Fibroblast of lung (primary cell): ENCODE measurements at regions not wholly inside any gene's neighbourhood (a gene's known extent, or its start where the extent isn't known, plus 50 kb on each side); places are given as distances from the start of the nearest gene placed in this dataset.

Source experiments
- DNase-seq, 2 donors: peaks; one replicate each; pipeline versions ENCODE4 v3.0.0 to v3.0.0-alpha.2; 2010; ENCODE audit warnings: low read depth in 2 of 2
- H2AFZ ChIP-seq: 2 replicates; pipeline ENCODE4 v1.5.1; 2012; ENCODE audit warnings: low read length, control low read depth, inconsistent platforms
- H3K27ac ChIP-seq: 2 replicates; pipeline ENCODE4 v1.5.1; 2011; ENCODE audit warnings: low read length, control low read depth; ENCODE audit not compliant: insufficient read depth
- H3K27me3 ChIP-seq: 2 replicates; pipeline ENCODE4 v1.5.1; 2011; ENCODE audit warnings: mild to moderate bottlenecking, low read length; ENCODE audit not compliant: control insufficient read depth, insufficient read depth
- H3K36me3 ChIP-seq: 2 replicates; pipeline ENCODE4 v1.5.1; 2011; ENCODE audit warnings: low read length; ENCODE audit not compliant: control insufficient read depth, insufficient read depth
- H3K4me1 ChIP-seq: 2 replicates; pipeline ENCODE4 v1.5.1; 2011; ENCODE audit warnings: low read length; ENCODE audit not compliant: control insufficient read depth, insufficient read depth; ENCODE audit errors: extremely low read depth
- H3K4me2 ChIP-seq: 2 replicates; pipeline ENCODE4 v1.5.1; 2011; ENCODE audit warnings: low read length, control low read depth; ENCODE audit not compliant: insufficient read depth; ENCODE audit errors: extremely low read depth
- H3K4me3 ChIP-seq, 4 experiments: fragments of 200-600 bp in 1 of 4; sonication (generic) in 1 of 4; replicated peaks in 1 of 4; 2 replicates each; pipeline ENCODE4 v1.5.1; 2011 to 2016; ENCODE audit warnings: low read length in 4 of 4, low read depth in 3 of 4, mild to moderate bottlenecking in 3 of 4, control low read depth in 2 of 4, inconsistent platforms in 1 of 4, mixed read lengths in 1 of 4; ENCODE audit not compliant: insufficient read depth in 1 of 4; ENCODE audit errors: control extremely low read depth in 1 of 4
- H3K79me2 ChIP-seq: 2 replicates; pipeline ENCODE4 v1.5.1; 2012; ENCODE audit warnings: mild to moderate bottlenecking, low read length, inconsistent platforms; ENCODE audit not compliant: control insufficient read depth, insufficient read depth
- H3K9ac ChIP-seq: 2 replicates; pipeline ENCODE4 v1.5.1; 2011; ENCODE audit warnings: mild to moderate bottlenecking, low read length, control low read depth; ENCODE audit not compliant: insufficient read depth
- H3K9me3 ChIP-seq: 2 replicates; pipeline ENCODE4 v1.5.1; 2012; ENCODE audit warnings: low read depth, low read length; ENCODE audit not compliant: control insufficient read depth, insufficient read depth
- H4K20me1 ChIP-seq: 2 replicates; pipeline ENCODE4 v1.5.1; 2011; ENCODE audit warnings: low read length; ENCODE audit not compliant: control insufficient read depth, insufficient read depth; ENCODE audit errors: extremely low read depth
- CTCF ChIP-seq, 2 donors: IDR thresholded peaks in 1 of 2; conservative IDR thresholded peaks in 1 of 2; 1 replicate in 1 of 2; 2 replicates in 1 of 2; pipeline ENCODE4 v1.5.1; 2011 to 2012; ENCODE audit warnings: low read length in 2 of 2, control low read depth in 1 of 2, inconsistent platforms in 1 of 2, low read depth in 1 of 2, mild to moderate bottlenecking in 1 of 2
- EZH2 ChIP-seq: IDR thresholded peaks from 2 replicates; pipeline ENCODE4 v1.5.1; 2012; ENCODE audit warnings: low read length, control low read depth, mild to moderate bottlenecking; ENCODE audit errors: missing control alignments

DNA sequence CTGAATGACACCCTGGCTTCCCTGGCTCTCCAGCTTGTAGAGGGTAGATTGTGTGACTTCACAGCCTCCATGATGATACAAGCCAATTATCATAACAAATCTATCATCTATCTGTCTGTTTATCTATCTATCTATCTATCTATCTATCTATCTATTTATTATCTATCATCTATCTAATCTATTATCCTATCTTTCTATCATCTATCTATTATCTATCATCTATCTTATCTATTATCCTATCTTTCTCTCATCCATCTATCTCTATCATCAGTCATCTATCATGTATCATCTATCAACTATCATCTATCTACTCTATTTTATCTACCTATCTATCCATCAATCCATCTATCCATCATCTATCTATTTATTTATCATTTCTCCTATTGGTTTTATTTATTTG, 361.8 kb downstream of the RNF144A start:
- no peaks in the 10 kb centered on the region for H3K4me1 ChIP-seq
- no peak for DNase-seq
- TF ChIP-seq EZH2 = no peak
- no peak for TF ChIP-seq CTCF (conservative IDR thresholded peaks at IDR 0.05 in 1 of 2, IDR thresholded peaks at IDR 0.05 in 1 of 2; ENCODE audit: low read depth in 1 of 2, low read length in 2 of 2)

GRCh38 chr2:7279421-7279949, 362.3 kb downstream of the RNF144A start:
- H3K79me2 ChIP-seq = no peaks in the 10 kb centered on the region
- H2AFZ ChIP-seq = no peak overlapping the region
- no peak for DNase-seq
- TF ChIP-seq CTCF (conservative IDR thresholded peaks at IDR 0.05 in 1 of 2, IDR thresholded peaks at IDR 0.05 in 1 of 2; ENCODE audit: low read depth in 1 of 2, low read length in 2 of 2) = no peak
- no peak for TF ChIP-seq EZH2
- no peak overlapping the region for H3K4me3 ChIP-seq
- no peaks in the 10 kb centered on the region for H3K4me1 ChIP-seq
- H3K27me3 ChIP-seq = no peaks in the 10 kb centered on the region
- no peak overlapping the region for H3K27ac ChIP-seq
- no peak overlapping the region for H3K4me2 ChIP-seq
- no peaks in the 10 kb centered on the region for H3K36me3 ChIP-seq
- H3K9ac ChIP-seq = no peak overlapping the region
- H4K20me1 ChIP-seq = no peaks in the 10 kb centered on the region
- no peaks in the 10 kb centered on the region for H3K9me3 ChIP-seq

More for the DNA sequence above, 361.8 kb downstream of the RNF144A start:
- Histone ChIP-seq H3K27me3 (no peaks in the 10 kb centered on the region), H3K4me3 (no peak overlapping the region), H3K9ac (no peak overlapping the region), H3K36me3 (no peaks in the 10 kb centered on the region), H3K4me2 (no peak overlapping the region), H3K9me3 (no peaks in the 10 kb centered on the region), H3K79me2 (no peaks in the 10 kb centered on the region), H3K27ac (no peak overlapping the region), H4K20me1 (no peaks in the 10 kb centered on the region), H2AFZ (no peak overlapping the region)

DNA sequence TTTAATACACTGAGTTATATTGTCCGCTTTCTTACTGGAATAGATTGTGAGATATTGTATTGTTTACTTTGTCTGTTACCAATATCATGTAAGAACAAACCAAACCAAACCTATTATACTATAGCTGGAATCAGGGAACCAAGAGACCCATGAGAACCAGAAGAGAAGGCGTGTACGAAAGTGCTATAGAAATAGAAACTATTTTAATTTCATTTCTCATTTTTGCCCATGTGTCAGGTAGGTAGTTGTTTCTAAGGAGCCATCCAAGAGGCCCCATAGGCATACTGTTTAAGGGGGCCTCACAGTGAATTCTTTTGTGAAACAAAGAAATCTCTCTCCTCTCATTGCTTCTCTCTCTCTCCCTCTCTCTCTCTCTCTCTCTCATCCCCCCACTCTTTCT, 363.6 kb downstream of the RNF144A start:
- no peak overlapping the region for H2AFZ ChIP-seq
- H3K4me3 ChIP-seq = no peak overlapping the region
- H3K9ac ChIP-seq = no peak overlapping the region
- no peaks in the 10 kb centered on the region for H3K4me1 ChIP-seq
- H3K79me2 ChIP-seq = no peaks in the 10 kb centered on the region
- no peaks in the 10 kb centered on the region for H3K9me3 ChIP-seq
- H3K27me3 ChIP-seq = no peaks in the 10 kb centered on the region
- no peak overlapping the region for H3K4me2 ChIP-seq
- no peaks in the 10 kb centered on the region for H3K36me3 ChIP-seq
- DNase-seq = no peak
- H3K27ac ChIP-seq = no peak overlapping the region
- H4K20me1 ChIP-seq = no peaks in the 10 kb centered on the region
- TF ChIP-seq EZH2 (no peak), CTCF (conservative IDR thresholded peaks at IDR 0.05 in 1 of 2, IDR thresholded peaks at IDR 0.05 in 1 of 2; ENCODE audit: low read depth in 1 of 2, low read length in 2 of 2) (no peak)
